Glutamatergic neuron (in vitro differentiated cells): ENCODE measurements at regions not wholly inside any gene's neighbourhood (a gene's known extent, or its start where the extent isn't known, plus 50 kb on each side); places are given as distances from the start of the nearest gene placed in this dataset.
"Not testable (repeated sequence)": the region's sequence is repeated elsewhere in the genome, so short reads cannot be mapped to it uniquely, and the experiment has no call there.

Source experiments
- DNase-seq: peaks from one replicate; pipeline ENCODE4 v3.0.0; 2022
- H3K27ac Mint-ChIP-seq: one replicate; pipeline ENCODE4 v1.8.0; 2020; ENCODE audit warnings: mild to moderate bottlenecking, mixed read lengths, inconsistent platforms; ENCODE audit not compliant: unreplicated experiment
- H3K27me3 Mint-ChIP-seq: one replicate; pipeline ENCODE4 v1.8.0; 2020; ENCODE audit warnings: mild to moderate bottlenecking, moderate library complexity, mixed read lengths, inconsistent platforms; ENCODE audit not compliant: unreplicated experiment
- H3K36me3 Mint-ChIP-seq: one replicate; pipeline ENCODE4 v1.8.0; 2020; ENCODE audit warnings: mild to moderate bottlenecking, mixed read lengths, inconsistent platforms; ENCODE audit not compliant: unreplicated experiment
- H3K4me1 Mint-ChIP-seq: one replicate; pipeline ENCODE4 v1.8.0; 2020; ENCODE audit warnings: mild to moderate bottlenecking, low read depth, mixed read lengths, inconsistent platforms; ENCODE audit not compliant: unreplicated experiment
- H3K4me3 Mint-ChIP-seq: one replicate; pipeline ENCODE4 v1.8.0; 2020; ENCODE audit warnings: mild to moderate bottlenecking, mixed read lengths, inconsistent platforms; ENCODE audit not compliant: unreplicated experiment
- H3K9me3 Mint-ChIP-seq: one replicate; pipeline ENCODE4 v1.8.0; 2020; ENCODE audit warnings: mild to moderate bottlenecking, moderate library complexity, mixed read lengths, inconsistent platforms; ENCODE audit not compliant: unreplicated experiment
- TF ChIP-seq, protein P1 (sequence below): fragments of 200-600 bp; sonication (generic); IDR thresholded peaks from one replicate; pipeline ENCODE4 v1.5.0; 2021; ENCODE audit not compliant: partially characterized antibody, unreplicated experiment

GRCh38 chr22:11352287-11352686, 4175.7 kb upstream of the OR11H1 start:
- H3K4me3 Mint-ChIP-seq, H3K27ac Mint-ChIP-seq, DNase-seq, H3K27me3 Mint-ChIP-seq, H3K4me1 Mint-ChIP-seq: not testable (repeated sequence)
- peaks cover 27% of the 10 kb centered on the region for H3K9me3 Mint-ChIP-seq
- peaks cover 12% of the 10 kb centered on the region for H3K36me3 Mint-ChIP-seq

- Mint-ChIP-seq H3K27ac (no peak overlapping the region), H3K36me3 (peaks cover 5% of the 10 kb centered on the region), H3K27me3 (peaks cover 7% of the 10 kb centered on the region), H3K9me3 (peaks cover 32% of the 10 kb centered on the region), H3K4me3 (no peak overlapping the region), H3K4me1 (no peaks in the 10 kb centered on the region)
- DNase-seq = no peak
- TF ChIP-seq, protein P1, sequence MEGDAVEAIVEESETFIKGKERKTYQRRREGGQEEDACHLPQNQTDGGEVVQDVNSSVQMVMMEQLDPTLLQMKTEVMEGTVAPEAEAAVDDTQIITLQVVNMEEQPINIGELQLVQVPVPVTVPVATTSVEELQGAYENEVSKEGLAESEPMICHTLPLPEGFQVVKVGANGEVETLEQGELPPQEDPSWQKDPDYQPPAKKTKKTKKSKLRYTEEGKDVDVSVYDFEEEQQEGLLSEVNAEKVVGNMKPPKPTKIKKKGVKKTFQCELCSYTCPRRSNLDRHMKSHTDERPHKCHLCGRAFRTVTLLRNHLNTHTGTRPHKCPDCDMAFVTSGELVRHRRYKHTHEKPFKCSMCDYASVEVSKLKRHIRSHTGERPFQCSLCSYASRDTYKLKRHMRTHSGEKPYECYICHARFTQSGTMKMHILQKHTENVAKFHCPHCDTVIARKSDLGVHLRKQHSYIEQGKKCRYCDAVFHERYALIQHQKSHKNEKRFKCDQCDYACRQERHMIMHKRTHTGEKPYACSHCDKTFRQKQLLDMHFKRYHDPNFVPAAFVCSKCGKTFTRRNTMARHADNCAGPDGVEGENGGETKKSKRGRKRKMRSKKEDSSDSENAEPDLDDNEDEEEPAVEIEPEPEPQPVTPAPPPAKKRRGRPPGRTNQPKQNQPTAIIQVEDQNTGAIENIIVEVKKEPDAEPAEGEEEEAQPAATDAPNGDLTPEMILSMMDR = no peak
These were observed 4167.4 kb upstream of the OR11H1 start for GRCh38 chr22:11360632-11361031.

DNA sequence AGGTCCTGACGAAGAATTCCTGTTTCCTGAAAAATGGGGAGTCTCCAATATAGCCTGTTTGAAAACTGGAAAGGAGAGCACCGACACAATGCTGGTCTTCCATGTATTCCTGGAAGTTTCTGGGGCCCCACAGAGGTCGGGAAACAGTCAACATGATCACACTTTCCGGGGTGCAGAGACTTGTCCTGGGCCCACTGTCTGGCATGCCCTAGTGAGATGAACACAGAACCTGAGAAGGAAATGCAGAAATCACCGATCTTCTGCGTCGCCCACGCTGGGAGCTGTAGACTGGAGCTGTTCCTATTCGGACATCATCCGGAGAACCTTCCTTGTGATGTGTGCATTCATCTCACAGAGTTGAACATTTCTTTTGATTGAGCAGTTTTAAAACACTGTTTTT, 4166.5 kb upstream of the OR11H1 start:
- H3K4me1 Mint-ChIP-seq, H3K4me3 Mint-ChIP-seq, H3K27ac Mint-ChIP-seq, H3K36me3 Mint-ChIP-seq, DNase-seq, H3K27me3 Mint-ChIP-seq: not testable (repeated sequence)
- peaks cover 33% of the 10 kb centered on the region for H3K9me3 Mint-ChIP-seq

DNA sequence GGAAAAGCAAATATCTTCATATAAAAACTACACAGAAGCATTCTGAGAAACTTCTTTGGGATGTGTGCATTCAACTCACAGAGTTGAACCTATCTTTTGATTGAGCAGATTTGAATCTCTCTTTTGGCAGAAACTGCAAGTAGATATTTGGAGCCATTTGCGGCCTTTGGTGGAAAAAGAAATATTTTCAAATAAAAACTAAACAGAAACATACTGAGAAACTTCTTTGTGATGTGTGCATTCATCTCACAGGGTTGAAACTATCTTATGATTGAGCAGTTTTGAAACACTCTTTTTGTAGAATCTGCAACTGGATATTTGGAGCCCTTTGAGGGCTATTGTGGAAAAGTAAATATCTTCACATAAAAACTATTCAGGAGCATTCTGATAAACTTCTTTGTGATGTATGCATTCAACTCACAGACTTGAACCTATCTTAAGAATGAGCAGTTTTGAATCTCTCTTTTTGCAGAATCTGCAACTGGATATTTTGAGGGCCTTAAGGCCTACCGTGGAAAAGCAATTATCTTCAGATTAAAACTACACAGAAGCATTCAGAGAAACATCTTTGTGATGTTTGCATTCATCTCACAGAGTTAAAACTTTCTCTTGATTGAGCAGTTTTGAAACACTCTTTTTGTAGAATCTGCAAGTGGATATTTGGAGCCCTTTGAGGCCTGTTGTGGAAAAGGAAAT, 4158.2 kb upstream of the OR11H1 start:
- not testable (repeated sequence) for H3K36me3 Mint-ChIP-seq, H3K27me3 Mint-ChIP-seq, H3K4me1 Mint-ChIP-seq, DNase-seq, H3K4me3 Mint-ChIP-seq, H3K27ac Mint-ChIP-seq
- peaks cover 26% of the 10 kb centered on the region for H3K9me3 Mint-ChIP-seq

DNA sequence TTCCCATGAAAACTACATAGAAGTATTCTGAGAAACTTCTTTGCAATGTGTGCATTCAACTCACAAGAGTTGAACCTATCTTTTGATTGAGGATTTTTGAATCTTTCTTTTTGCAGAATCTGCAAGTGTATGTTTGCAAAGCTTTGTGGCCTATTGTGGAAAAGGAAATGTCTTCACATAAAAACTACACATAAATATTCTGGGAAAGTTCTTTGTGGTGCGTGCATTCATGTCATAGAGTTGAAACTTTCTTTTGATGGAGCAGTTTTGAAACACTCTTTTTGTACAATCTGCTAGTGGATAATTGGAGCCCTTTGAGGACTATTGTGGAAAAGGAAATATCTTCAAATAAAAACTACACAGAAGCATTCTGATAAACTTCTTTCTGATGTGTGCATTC, 4157.7 kb upstream of the OR11H1 start:
- H3K4me1 Mint-ChIP-seq, H3K36me3 Mint-ChIP-seq, H3K27me3 Mint-ChIP-seq, H3K27ac Mint-ChIP-seq, DNase-seq, H3K4me3 Mint-ChIP-seq: not testable (repeated sequence)
- peaks cover 26% of the 10 kb centered on the region for H3K9me3 Mint-ChIP-seq
